ENCODE measurements at regions not wholly inside any gene's neighbourhood (a gene's known extent, or its start where the extent isn't known, plus 50 kb on each side); places are given as distances from the start of the nearest gene placed in this dataset.

DNA sequence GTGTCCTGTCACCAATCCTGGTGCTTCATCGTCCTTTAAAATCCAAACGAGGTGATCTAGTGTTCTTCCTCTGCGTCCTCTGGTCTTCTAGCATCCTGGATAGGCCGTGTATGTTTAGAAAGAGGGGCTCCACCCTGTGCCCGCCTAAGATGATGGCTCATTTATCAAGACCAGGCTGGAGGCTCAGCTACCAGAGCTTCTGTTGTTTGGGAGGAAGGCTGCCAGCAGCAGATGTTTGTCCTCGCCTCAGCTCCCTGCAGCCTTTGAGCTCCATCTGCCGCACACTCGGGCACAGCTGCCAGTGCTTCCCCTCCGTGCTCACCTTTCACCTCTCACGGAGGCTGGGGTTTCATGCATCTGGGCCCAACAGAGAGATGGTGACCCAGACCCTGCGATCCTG lies 954.7 kb upstream of the RBFOX1 start:
- no peaks in the 10 kb centered on the region for H3K27me3 Mint-ChIP-seq (ENCODE audit: low read depth)
- H3K4me3 Mint-ChIP-seq, result no peak overlapping the region
- peaks cover 14% of the 10 kb centered on the region for H3K9me3 Mint-ChIP-seq
- H3K4me1 Mint-ChIP-seq (ENCODE audit: low read depth), result no peaks in the 10 kb centered on the region
- H3K27ac Mint-ChIP-seq, result no peak overlapping the region
- no peak for DNase-seq (ENCODE audit: low spot score)
- no peaks in the 10 kb centered on the region for H3K36me3 Mint-ChIP-seq (ENCODE audit: low read depth)

DNA sequence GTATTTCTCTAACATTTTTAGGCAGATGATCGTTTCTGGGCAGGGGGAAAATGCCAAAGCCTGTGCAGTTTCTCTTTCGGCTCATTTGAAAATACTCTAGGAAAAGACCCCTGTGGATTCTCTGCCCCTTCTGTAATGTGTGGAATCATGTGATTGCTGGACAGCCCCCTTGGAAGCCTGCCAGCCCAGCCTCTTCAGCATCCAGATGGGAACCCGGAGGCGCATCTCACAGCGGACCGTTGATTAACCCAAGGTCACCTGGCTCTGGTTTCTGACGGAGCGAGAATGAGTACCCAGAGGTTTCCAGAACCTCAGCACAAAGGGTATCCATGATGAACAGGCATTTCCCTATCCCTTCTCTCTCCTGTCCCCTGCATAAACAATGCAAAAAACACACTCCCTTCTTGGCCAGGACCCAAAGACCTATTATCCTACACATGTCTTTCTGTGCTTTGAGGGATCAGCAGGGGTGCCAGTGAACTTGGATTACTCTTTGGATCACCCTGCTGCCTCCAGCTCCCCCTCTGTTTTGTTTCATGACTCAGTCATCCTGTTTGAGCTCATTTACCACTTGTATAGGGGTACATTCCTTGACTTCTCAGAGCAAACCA lies 957.1 kb upstream of the RBFOX1 start:
- Mint-ChIP-seq H3K36me3 (ENCODE audit: low read depth) (no peaks in the 10 kb centered on the region), H3K4me1 (ENCODE audit: low read depth) (no peaks in the 10 kb centered on the region), H3K27ac (no peak overlapping the region), H3K9me3 (peaks cover 8% of the 10 kb centered on the region), H3K4me3 (no peak overlapping the region), H3K27me3 (ENCODE audit: low read depth) (no peaks in the 10 kb centered on the region)
- DNase-seq (ENCODE audit: low spot score), result no peak

DNA sequence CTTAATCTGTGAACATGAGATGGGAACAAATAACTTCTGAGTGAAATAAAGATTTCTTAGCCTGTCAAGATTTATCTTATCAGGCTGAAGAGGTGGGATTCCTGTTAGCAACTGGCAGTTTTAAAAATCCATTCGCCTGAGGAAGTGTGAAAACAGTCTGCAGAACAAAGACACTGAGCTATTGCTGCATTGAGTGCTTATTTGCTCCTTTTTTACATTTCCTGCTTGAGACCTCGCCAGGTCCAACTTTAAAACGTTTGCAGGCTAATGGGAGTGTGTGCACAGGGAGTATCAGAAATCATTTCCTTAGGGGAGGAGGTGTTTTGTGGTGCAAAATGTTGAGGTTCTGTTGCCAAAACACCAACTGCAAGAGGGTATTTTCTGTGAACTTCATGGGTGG lies 957.8 kb upstream of the RBFOX1 start:
- Mint-ChIP-seq H3K27me3 (ENCODE audit: low read depth) (no peaks in the 10 kb centered on the region), H3K9me3 (peaks cover 12% of the 10 kb centered on the region), H3K27ac (no peak overlapping the region), H3K4me1 (ENCODE audit: low read depth) (no peaks in the 10 kb centered on the region), H3K36me3 (ENCODE audit: low read depth) (no peaks in the 10 kb centered on the region), H3K4me3 (no peak overlapping the region)
- DNase-seq (ENCODE audit: low spot score), result no peak

DNA sequence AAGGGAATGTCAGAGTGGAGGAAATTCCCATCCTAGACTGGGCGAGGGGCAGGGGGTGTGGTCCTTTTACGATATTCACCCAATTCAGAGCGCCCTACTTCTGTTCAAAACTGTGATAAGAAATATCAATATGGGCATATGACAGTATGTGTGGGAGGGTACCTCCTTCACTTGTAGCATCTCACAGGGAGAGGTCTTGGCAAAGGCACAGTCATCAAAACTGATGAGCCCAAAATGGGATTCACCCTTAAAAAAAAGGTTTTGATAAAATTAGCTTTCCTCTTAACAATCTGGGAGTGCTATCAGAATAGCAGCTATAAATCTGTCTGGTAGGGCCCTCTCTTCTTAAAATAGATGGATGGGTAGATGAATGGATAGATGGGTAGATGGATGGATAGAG lies 967.8 kb upstream of the RBFOX1 start:
- no peak overlapping the region for H3K27ac Mint-ChIP-seq
- H3K4me3 Mint-ChIP-seq, result no peak overlapping the region
- no peak for DNase-seq (ENCODE audit: low spot score)
- H3K27me3 Mint-ChIP-seq (ENCODE audit: low read depth), result no peaks in the 10 kb centered on the region
- peaks cover 67% of the 10 kb centered on the region for H3K9me3 Mint-ChIP-seq
- H3K36me3 Mint-ChIP-seq (ENCODE audit: low read depth), result no peaks in the 10 kb centered on the region
- H3K4me1 Mint-ChIP-seq (ENCODE audit: low read depth), result no peaks in the 10 kb centered on the region

DNA sequence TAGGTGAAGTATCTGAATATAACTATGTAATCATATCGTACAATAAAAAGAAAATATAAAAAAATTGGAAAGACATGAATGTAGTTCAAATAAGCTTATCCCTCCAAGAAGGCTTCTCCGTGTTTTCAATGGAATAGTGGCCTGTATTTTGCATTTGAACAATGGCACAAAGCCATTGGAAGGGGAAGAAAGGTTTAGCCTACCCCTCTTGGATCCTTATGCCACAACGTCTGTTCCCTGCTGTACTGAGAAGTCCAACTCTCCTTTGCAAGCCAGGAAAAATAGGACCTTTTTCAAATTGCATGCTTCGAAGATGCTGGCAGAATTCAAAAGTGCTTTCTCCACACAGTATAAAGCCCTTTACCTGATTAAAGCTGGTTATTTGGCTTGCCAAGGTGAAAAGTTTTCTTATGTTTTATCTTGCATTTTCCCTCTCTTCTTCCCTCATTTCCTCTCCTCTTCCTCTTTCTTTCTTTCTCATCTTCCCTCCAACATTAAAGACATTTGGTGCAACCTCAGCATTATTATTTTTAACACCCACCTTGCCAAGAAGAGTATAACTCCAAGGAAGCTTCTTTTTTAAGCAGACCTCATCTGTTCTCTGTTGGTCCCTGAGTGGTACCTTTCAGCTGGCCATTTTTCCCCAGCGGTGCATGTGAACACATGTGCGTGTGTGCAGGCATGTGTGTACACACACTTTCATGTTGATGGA lies 968.6 kb upstream of the RBFOX1 start:
- Mint-ChIP-seq H3K4me1 (ENCODE audit: low read depth) (no peaks in the 10 kb centered on the region), H3K9me3 (peaks cover 61% of the 10 kb centered on the region)

DNA sequence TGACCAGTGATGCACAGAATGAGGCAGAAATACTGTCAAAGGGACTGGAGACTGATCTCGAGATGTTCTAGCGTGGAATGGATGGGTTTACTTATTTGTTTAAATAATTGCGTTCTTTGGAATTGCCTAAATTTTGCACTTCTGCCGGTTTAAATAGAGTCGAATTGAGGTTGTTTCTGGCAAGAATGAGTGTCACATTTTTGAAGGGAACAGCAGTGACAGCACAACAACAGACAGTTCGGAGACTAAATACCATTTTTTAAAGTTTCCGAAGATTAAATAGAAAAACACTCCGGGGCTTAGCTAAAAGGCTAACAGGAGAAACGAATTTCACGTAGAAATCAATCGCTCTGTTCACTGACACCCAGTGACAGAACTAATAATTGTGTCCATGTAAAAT lies 969.2 kb upstream of the RBFOX1 start:
- no peaks in the 10 kb centered on the region for H3K36me3 Mint-ChIP-seq (ENCODE audit: low read depth)
- H3K4me3 Mint-ChIP-seq, result no peak overlapping the region
- peaks cover 56% of the 10 kb centered on the region for H3K9me3 Mint-ChIP-seq

More for the DNA sequence above, 968.6 kb upstream of the RBFOX1 start:
- H3K27ac Mint-ChIP-seq, result no peak overlapping the region
- H3K36me3 Mint-ChIP-seq (ENCODE audit: low read depth), result no peaks in the 10 kb centered on the region
- DNase-seq (ENCODE audit: low spot score), result no peak
- H3K27me3 Mint-ChIP-seq (ENCODE audit: low read depth), result no peaks in the 10 kb centered on the region
- no peak overlapping the region for H3K4me3 Mint-ChIP-seq

DNA sequence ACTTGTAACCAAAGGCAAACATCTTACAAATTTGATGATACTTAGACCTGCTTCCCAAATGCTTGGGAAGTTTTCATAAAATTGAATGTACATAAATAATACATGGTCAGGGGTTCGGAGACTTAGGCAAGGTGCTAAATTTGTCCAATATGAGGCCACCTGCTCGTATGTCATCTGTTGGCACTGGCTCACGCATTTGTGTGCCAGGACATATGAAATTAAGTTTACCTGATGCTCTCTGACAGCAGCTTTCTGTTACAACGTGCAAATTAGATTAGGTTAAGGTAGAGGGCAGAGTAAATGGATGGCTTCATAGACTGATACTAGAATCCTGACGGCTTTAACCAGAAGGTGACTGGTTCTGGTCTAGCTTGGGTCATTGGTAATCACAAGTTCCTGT lies 970.3 kb upstream of the RBFOX1 start:
- Mint-ChIP-seq H3K4me3 (no peak overlapping the region), H3K9me3 (peaks cover 47% of the 10 kb centered on the region), H3K27me3 (ENCODE audit: low read depth) (no peaks in the 10 kb centered on the region), H3K4me1 (ENCODE audit: low read depth) (no peaks in the 10 kb centered on the region), H3K36me3 (ENCODE audit: low read depth) (no peaks in the 10 kb centered on the region), H3K27ac (no peak overlapping the region)
- DNase-seq (ENCODE audit: low spot score), result no peak

More for the DNA sequence above, 969.2 kb upstream of the RBFOX1 start:
- no peaks in the 10 kb centered on the region for H3K4me1 Mint-ChIP-seq (ENCODE audit: low read depth)
- no peaks in the 10 kb centered on the region for H3K27me3 Mint-ChIP-seq (ENCODE audit: low read depth)
- DNase-seq (ENCODE audit: low spot score), result no peak
- H3K27ac Mint-ChIP-seq, result no peak overlapping the region

DNA sequence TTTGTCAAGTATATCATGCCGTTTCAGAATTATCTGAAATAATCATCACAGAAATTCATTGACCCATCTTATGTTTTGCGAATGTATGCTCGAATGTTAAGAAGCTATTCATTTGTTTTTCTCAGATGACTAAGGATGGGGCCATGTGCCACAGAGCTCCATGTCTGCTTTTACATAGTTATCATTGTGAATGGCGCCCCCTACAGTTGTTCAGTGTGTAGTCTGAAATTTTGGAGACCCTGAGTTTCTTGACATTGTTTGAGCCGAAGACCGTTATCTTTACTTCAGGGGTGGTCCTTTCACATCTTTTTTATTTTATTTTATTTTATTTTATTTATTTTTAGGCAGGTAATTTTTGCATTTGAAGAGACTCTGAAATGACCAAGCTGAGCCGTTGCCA lies 972.0 kb upstream of the RBFOX1 start:
- peaks cover 44% of the 10 kb centered on the region for H3K9me3 Mint-ChIP-seq
- no peak overlapping the region for H3K27ac Mint-ChIP-seq
- H3K4me1 Mint-ChIP-seq (ENCODE audit: low read depth), result no peaks in the 10 kb centered on the region
- no peaks in the 10 kb centered on the region for H3K27me3 Mint-ChIP-seq (ENCODE audit: low read depth)
- H3K36me3 Mint-ChIP-seq (ENCODE audit: low read depth), result no peaks in the 10 kb centered on the region
- H3K4me3 Mint-ChIP-seq, result no peak overlapping the region
- no peak for DNase-seq (ENCODE audit: low spot score)

DNA sequence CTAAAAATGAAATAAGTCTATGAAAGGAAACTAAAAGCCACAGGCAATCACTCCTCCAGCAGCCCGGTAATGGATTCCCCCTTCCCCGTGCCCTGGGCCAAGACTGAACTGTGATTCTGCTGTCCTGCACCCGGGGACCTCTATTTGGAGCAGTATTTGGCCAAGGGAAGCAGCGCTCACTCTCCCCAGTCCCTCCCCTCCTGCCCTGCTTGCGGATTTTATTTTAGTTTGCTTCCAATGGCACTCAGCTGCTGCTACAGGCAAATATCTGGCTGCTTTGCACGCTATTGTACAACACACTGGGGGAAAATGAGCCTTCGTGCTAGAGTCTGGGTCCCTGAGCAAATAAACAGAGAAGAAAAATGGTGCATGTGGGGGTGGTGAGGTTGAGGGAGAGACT lies 975.7 kb upstream of the RBFOX1 start:
- H3K4me1 Mint-ChIP-seq (ENCODE audit: low read depth), result no peaks in the 10 kb centered on the region
- no peak overlapping the region for H3K4me3 Mint-ChIP-seq
- H3K27me3 Mint-ChIP-seq (ENCODE audit: low read depth), result no peaks in the 10 kb centered on the region
- H3K27ac Mint-ChIP-seq, result no peak overlapping the region
- no peaks in the 10 kb centered on the region for H3K36me3 Mint-ChIP-seq (ENCODE audit: low read depth)
- H3K9me3 Mint-ChIP-seq, result peaks cover 48% of the 10 kb centered on the region
- no peak for DNase-seq (ENCODE audit: low spot score)

DNA sequence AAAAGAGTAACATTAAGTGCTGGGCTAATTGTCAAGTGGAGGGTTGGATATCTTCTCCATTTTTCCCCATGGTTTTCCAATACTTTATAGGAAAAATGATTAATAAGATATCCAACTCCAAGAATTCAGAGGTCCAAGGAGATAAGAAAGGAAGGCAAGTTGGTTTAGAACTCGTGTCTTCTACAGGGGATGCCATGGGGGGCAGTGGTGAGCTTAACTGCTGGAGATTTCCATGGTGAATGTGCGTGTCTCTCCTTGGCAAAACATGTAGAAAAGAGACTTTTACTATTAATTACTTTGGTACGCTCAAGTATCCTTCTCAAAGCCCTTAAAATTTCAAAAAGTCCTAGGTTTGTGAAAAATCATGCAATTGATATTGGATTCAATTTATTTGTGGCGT lies 982.9 kb upstream of the RBFOX1 start:
- no peaks in the 10 kb centered on the region for H3K27me3 Mint-ChIP-seq (ENCODE audit: low read depth)
- H3K4me1 Mint-ChIP-seq (ENCODE audit: low read depth), result no peaks in the 10 kb centered on the region
- H3K9me3 Mint-ChIP-seq, result peaks cover 58% of the 10 kb centered on the region
- H3K36me3 Mint-ChIP-seq (ENCODE audit: low read depth), result no peaks in the 10 kb centered on the region
- H3K4me3 Mint-ChIP-seq, result no peak overlapping the region
- DNase-seq (ENCODE audit: low spot score), result no peak
- H3K27ac Mint-ChIP-seq, result no peak overlapping the region

DNA sequence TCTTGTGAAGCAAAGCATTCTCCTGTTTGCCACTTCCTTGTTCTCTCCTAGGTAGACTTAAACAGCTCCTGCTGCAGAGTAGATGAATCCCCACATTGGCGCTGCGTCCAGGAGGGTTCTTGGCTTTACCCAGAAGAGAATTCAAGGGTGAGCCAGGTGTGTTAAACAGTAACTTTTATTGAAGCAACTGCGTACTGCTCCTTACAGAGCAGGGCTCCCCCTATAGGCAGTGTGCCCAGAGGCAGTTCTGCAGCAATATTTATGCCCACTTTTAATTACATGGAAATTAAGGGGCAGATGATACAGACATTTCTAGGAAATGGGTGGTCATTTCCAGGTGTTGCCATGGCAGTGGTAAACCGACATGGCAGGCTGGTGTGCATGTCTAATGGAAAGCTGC lies 987.6 kb upstream of the RBFOX1 start:
- Mint-ChIP-seq H3K36me3 (ENCODE audit: low read depth) (no peaks in the 10 kb centered on the region), H3K9me3 (peaks cover 56% of the 10 kb centered on the region), H3K4me3 (no peak overlapping the region), H3K27me3 (ENCODE audit: low read depth) (no peaks in the 10 kb centered on the region), H3K4me1 (ENCODE audit: low read depth) (no peaks in the 10 kb centered on the region), H3K27ac (no peak overlapping the region)
- no peak for DNase-seq (ENCODE audit: low spot score)

DNA sequence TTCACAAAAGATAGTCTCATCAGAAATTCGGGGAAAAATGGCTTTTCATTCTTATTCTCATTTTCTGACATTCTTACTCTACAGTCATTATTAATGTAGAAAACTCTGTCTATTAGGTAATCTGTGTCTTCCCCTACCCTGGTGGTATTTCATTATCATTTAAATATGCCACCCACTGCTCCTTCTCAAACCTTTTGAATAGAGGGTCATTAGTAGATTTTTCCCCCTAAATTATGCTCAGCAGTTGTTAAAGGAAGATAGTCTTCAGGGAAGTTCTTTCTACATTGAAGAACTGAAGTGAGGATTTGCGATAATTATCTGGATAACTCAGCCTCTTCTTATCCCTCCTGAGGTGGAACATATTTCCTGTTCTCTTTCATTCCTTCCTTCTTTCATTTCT lies 989.5 kb upstream of the RBFOX1 start:
- Mint-ChIP-seq H3K4me1 (ENCODE audit: low read depth) (no peaks in the 10 kb centered on the region), H3K9me3 (peaks cover 60% of the 10 kb centered on the region), H3K4me3 (no peak overlapping the region), H3K36me3 (ENCODE audit: low read depth) (no peaks in the 10 kb centered on the region), H3K27ac (no peak overlapping the region), H3K27me3 (ENCODE audit: low read depth) (no peaks in the 10 kb centered on the region)
- no peak for DNase-seq (ENCODE audit: low spot score)

DNA sequence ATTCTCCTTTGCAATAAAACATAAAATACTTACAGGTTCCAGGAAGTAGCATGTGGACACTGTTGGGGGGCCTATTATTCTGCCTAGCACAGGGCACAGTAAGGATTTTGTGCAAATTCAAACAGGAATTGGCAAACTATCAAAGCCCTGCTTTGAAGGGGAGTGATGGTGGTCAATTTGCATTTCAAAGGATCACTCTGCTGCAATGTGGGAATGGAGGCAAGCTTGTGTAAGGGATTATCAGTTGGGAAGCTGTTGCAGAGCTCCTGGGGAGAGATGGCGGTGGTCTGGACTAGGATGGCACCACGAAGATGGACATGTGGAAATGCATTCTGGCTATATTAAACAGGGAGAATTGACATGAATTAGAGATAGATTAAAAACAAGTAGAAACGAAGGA lies 990.7 kb upstream of the RBFOX1 start:
- Mint-ChIP-seq H3K9me3 (peaks cover 58% of the 10 kb centered on the region), H3K4me1 (ENCODE audit: low read depth) (no peaks in the 10 kb centered on the region), H3K27me3 (ENCODE audit: low read depth) (no peaks in the 10 kb centered on the region), H3K4me3 (no peak overlapping the region), H3K36me3 (ENCODE audit: low read depth) (no peaks in the 10 kb centered on the region), H3K27ac (no peak overlapping the region)
- DNase-seq (ENCODE audit: low spot score), result no peak

DNA sequence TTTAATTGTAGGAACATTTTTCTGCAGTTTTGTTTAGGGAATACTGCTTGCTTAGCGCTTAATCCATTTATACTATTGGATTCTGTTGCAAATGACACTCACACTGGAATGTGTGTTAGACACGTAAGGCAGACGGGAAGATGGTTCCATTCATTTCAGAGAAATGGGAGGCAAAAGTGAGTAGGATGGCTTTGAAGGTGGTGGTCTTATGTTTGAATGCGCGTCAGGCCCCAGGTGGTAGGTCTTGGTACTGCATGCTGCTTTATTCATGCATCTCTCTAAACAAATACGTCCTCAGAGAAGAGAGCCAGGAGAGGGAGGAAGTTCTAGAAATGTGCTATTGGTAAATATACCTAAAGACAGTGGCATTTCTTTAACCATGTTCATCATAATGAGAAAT lies 997.6 kb upstream of the RBFOX1 start:
- Mint-ChIP-seq H3K27ac (no peak overlapping the region), H3K27me3 (ENCODE audit: low read depth) (no peaks in the 10 kb centered on the region), H3K9me3 (peaks cover 39% of the 10 kb centered on the region), H3K36me3 (ENCODE audit: low read depth) (no peaks in the 10 kb centered on the region), H3K4me1 (ENCODE audit: low read depth) (no peaks in the 10 kb centered on the region), H3K4me3 (no peak overlapping the region)
- no peak for DNase-seq (ENCODE audit: low spot score)

DNA sequence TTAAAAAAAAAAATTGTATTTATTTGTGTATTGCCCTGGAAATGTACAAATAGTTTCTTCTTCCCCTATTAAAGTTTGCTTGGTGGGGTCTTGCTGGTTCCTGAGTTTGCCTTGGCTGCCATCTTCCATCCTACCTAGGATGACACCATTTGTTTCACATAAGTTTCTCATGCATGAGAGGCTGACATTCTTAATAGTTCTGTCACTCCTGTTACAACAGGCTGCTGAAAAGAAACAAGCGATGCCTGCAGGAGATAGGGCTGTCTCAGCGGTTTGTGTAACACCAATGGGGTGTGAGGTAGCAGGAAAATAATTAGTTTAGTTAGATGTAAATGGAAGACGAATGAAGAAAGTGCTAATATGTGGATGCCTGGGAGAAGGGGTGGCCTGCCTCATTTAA lies 1000.9 kb upstream of the RBFOX1 start:
- H3K4me3 Mint-ChIP-seq, result no peak overlapping the region
- H3K27ac Mint-ChIP-seq, result no peak overlapping the region
- H3K36me3 Mint-ChIP-seq (ENCODE audit: low read depth), result no peaks in the 10 kb centered on the region
- DNase-seq (ENCODE audit: low spot score), result no peak
- H3K4me1 Mint-ChIP-seq (ENCODE audit: low read depth), result no peaks in the 10 kb centered on the region
- H3K9me3 Mint-ChIP-seq, result peaks cover 37% of the 10 kb centered on the region
- H3K27me3 Mint-ChIP-seq (ENCODE audit: low read depth), result no peaks in the 10 kb centered on the region

Measured in T-helper 2 cell treated with Interferon-gamma antibody and Interleukin-4, amounts not matched to agents 5 μg/mL and 100 μg/mL, for 36 hours (primary cell).